PC-9 (cell line): ENCODE measurements at regions not wholly inside any gene's neighbourhood (a gene's known extent, or its start where the extent isn't known, plus 50 kb on each side); places are given as distances from the start of the nearest gene placed in this dataset.

ENCODE experiments used
- BruUV-seq: library from RNA; stranded (reverse); fragments of 400-500 nt; replicated peaks from 2 replicates; lab custom pipeline; 2021; lab: Mats Ljungman, UMichigan
- CTCF ChIA-PET: fragments of 300-600 bp; sonication (Branson Sonifier 250); formaldehyde crosslinking; loops from one replicate; lab custom pipeline; 2022; ENCODE audit warnings: antibody characterized with exemption; lab: Charles Lee
- POLR2A ChIA-PET: fragments of 300-600 bp; sonication (Branson Sonifier 250); formaldehyde crosslinking; loops from one replicate; lab custom pipeline; 2022; ENCODE audit warnings: antibody characterized with exemption; ENCODE audit not compliant: unreplicated experiment; lab: Charles Lee
- DNase-seq, 2 experiments: peaks; one replicate each; pipeline versions ENCODE4 v3.0.0 to v3.0.0-alpha.2; 2015 to 2022; ENCODE audit warnings: mixed read lengths in 1 of 2
- H2AFZ ChIP-seq: fragments of 200-600 bp; sonication (generic); 2 replicates; pipeline ENCODE4 v1.8.1; 2017; ENCODE audit warnings: antibody characterized with exemption
- H3F3A ChIP-seq: fragments of 200-600 bp; sonication (generic); 2 replicates; pipeline ENCODE4 v1.8.1; 2017; ENCODE audit warnings: antibody characterized with exemption, mild to moderate bottlenecking, low read depth; ENCODE audit not compliant: insufficient read depth
- H3K27ac ChIP-seq: fragments of 200-600 bp; sonication (generic); 2 replicates; pipeline ENCODE4 v1.6.1; 2016; ENCODE audit warnings: mixed run types
- H3K27me3 ChIP-seq: fragments of 200-600 bp; sonication (generic); 2 replicates; pipeline ENCODE4 v1.6.1; 2016; ENCODE audit warnings: low read depth, mixed run types; ENCODE audit not compliant: insufficient read depth
- H3K36me3 ChIP-seq: fragments of 200-600 bp; sonication (generic); 2 replicates; pipeline ENCODE4 v1.6.1; 2016; ENCODE audit warnings: low read depth, mixed run types
- H3K4me1 ChIP-seq: fragments of 200-600 bp; sonication (generic); replicated peaks from 2 replicates; pipeline ENCODE4 v1.6.1; 2016; ENCODE audit warnings: mixed run types; ENCODE audit not compliant: insufficient read depth
- H3K4me2 ChIP-seq: fragments of 200-600 bp; sonication (generic); 2 replicates; pipeline ENCODE4 v1.6.1; 2017; ENCODE audit warnings: mixed run types
- H3K4me3 ChIP-seq: fragments of 200-600 bp; sonication (generic); 2 replicates; pipeline ENCODE4 v1.6.1; 2016; ENCODE audit warnings: mixed run types
- H3K79me2 ChIP-seq: fragments of 200-600 bp; sonication (generic); 2 replicates; pipeline ENCODE4 v1.6.1; 2017; ENCODE audit warnings: low read depth, mixed run types
- H3K9me2 ChIP-seq: fragments of 200-600 bp; sonication (generic); 2 replicates; pipeline ENCODE4 v1.8.1; 2017; ENCODE audit warnings: mild to moderate bottlenecking; ENCODE audit not compliant: insufficient read depth
- H3K9me3 ChIP-seq: fragments of 200-600 bp; sonication (generic); 2 replicates; pipeline ENCODE4 v1.8.1; 2016; ENCODE audit warnings: low read depth; ENCODE audit not compliant: insufficient read depth
- H4K20me1 ChIP-seq: fragments of 200-600 bp; sonication (generic); 2 replicates; pipeline ENCODE4 v1.8.1; 2017; ENCODE audit not compliant: insufficient read depth
- CTCF ChIP-seq: fragments of 200-600 bp; sonication (generic); conservative IDR thresholded peaks from 2 replicates; pipeline ENCODE4 v1.6.1; 2017; ENCODE audit warnings: mixed run types, antibody characterized with exemption, mild to moderate bottlenecking, moderate library complexity
- EZH2 ChIP-seq: fragments of 200-600 bp; sonication (generic); IDR thresholded peaks from 2 replicates; pipeline ENCODE4 v1.8.0; 2017; ENCODE audit warnings: antibody characterized with exemption, low read depth
- intact Hi-C: fragments of 100-400 bp; cut with micrococcal nuclease; formaldehyde crosslinking; loops from one replicate; pipeline ENCODE4 v1.10.0; 2022; ENCODE audit not compliant: unreplicated experiment

DNA sequence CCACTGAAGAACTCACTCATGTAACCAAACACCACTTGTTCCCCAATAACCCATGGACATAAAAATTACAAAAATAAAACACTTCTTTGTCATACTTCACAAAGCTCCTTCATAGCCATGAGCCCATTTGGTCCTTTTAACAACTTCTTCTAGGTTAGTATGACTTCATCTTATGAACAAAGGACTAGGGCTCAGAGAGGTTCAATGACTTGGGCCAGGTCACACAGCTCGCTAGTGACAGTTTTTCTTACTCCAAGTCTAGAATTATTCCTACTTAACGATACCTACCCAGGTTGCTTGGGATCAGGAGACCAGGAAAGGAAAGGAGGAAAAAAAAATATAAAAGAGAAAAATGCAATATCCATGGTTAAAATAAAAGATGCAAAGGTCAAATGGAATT, 353.4 kb downstream of the SOX9 start:
- peak overlapping the region; percentile 69 for H3K27ac ChIP-seq

DNA sequence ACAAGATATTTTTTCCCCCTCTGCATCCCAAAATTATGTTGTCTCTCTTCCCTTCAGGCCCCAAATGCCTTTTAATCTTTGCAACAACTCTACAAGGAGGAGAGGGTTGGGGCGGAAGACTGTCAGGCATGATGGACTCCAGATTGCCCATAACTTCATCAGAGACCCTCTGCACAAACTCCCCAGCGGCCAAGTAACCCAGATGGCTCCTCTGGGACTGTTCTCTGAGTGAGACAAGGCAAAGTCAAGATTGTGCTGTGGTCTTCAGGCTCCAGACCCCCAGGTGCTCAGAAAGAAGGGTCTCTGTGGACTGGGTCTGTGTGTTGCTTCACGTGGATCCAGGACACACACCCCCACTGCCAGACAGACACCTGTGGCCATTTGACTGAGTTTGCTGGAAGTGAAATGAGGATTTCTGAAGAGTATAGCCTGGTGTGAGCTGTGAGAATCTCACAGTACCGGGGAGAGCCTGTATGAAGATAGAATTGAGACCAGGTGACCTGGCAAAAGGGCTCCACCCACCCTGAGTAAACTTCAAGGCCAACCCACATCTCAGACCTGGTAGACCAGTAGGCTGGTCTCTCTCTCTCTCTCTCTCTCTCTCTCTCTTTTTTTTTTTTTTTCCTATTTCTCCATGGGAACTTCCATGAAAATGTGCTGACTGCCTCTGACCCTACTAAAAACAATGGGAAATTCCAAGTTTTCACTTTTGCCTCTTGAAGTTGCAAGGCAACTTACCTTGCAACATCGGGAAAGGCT, 354.1 kb downstream of the SOX9 start:
- Histone ChIP-seq H3K79me2 (peaks cover 94% of the 10 kb centered on the region), H3K4me1 (peaks cover 50% of the 10 kb centered on the region)

More for the DNA sequence above, 353.4 kb downstream of the SOX9 start:
- CTCF ChIA-PET, result no interaction called here
- H2AFZ ChIP-seq, result no peak overlapping the region
- H3K4me1 ChIP-seq, result peaks cover 50% of the 10 kb centered on the region
- no TSS peak for BruUV-seq
- no peak for TF ChIP-seq CTCF
- no peak for TF ChIP-seq EZH2
- H3K27me3 ChIP-seq, result no peaks in the 10 kb centered on the region
- intact Hi-C loops, result no loop called here
- no peak for DNase-seq
- POLR2A ChIA-PET, result interaction anchor here (0.7 kb wide), 1 partner anchor 44 kb away, joined by 3 read pairs; no protein-coding TSS in a partner anchor
- peaks cover 94% of the 10 kb centered on the region for H3K79me2 ChIP-seq
- H3K4me2 ChIP-seq, result no peak overlapping the region
- peaks cover 41% of the 10 kb centered on the region; the same call in 1 of the 2 replicates for H3F3A ChIP-seq
- H3K4me3 ChIP-seq, result no peak overlapping the region
- H3K9me3 ChIP-seq, result no peaks in the 10 kb centered on the region
- H3K9me2 ChIP-seq, result no peaks in the 10 kb centered on the region
- H3K36me3 ChIP-seq, result no peaks in the 10 kb centered on the region
- no peaks in the 10 kb centered on the region for H4K20me1 ChIP-seq

DNA sequence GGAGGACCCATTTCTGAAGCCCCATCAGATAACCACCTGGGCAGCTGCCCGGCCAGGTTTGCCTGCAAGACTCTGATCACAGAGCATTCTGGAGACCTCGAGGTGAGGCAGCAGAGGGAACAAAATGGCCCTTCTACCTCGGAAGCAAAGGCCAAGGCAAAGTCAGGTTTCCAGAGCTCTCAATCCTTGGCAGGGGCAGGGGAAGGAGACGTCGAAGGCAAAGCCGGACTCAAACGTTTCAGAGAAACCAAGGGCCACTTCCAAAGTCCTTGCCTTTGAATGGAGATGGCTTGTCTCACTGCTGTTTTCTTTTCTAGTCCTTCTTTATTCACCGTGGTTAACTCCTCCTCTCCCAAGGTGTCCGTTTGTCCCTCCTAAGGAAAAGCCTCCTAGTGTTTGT, 355.3 kb downstream of the SOX9 start:
- H3K27me3 ChIP-seq, result no peaks in the 10 kb centered on the region
- H3K9me3 ChIP-seq, result no peaks in the 10 kb centered on the region
- no peaks in the 10 kb centered on the region for H4K20me1 ChIP-seq
- peaks cover 94% of the 10 kb centered on the region for H3K79me2 ChIP-seq
- no TSS peak for BruUV-seq
- ChIA-PET CTCF (no interaction called here), POLR2A (interaction anchor here (0.6 kb wide), 1 partner anchor 20 kb away, joined by 15 read pairs; no protein-coding TSS in a partner anchor)
- H3K36me3 ChIP-seq, result no peaks in the 10 kb centered on the region
- peaks cover 50% of the 10 kb centered on the region for H3K4me1 ChIP-seq
- peaks cover 45% of the 10 kb centered on the region; the same call in 1 of the 2 replicates for H3F3A ChIP-seq
- H3K4me2 ChIP-seq, result no peak overlapping the region
- no peaks in the 10 kb centered on the region for H3K9me2 ChIP-seq
- no peak overlapping the region for H2AFZ ChIP-seq
- TF ChIP-seq CTCF, result no peak
- TF ChIP-seq EZH2, result no peak
- no peak for DNase-seq
- intact Hi-C loops, result no loop called here
- peak overlapping the region; percentile 69; the same call in 1 of the 2 replicates for H3K27ac ChIP-seq
- H3K4me3 ChIP-seq, result no peak overlapping the region

More for the DNA sequence above, 354.1 kb downstream of the SOX9 start:
- Histone ChIP-seq H2AFZ (no peak overlapping the region), H3K27ac (peak overlapping the region; percentile 69), H3K4me3 (no peak overlapping the region), H3K4me2 (peak overlapping the region; percentile 52), H3F3A (peaks cover 41% of the 10 kb centered on the region; the same call in 1 of the 2 replicates), H3K27me3 (no peaks in the 10 kb centered on the region), H3K9me2 (no peaks in the 10 kb centered on the region), H4K20me1 (no peaks in the 10 kb centered on the region), H3K36me3 (no peaks in the 10 kb centered on the region), H3K9me3 (no peaks in the 10 kb centered on the region)
- ChIA-PET POLR2A (no interaction called here), CTCF (no interaction called here)
- TF ChIP-seq EZH2 (no peak), CTCF (no peak)
- DNase-seq, result peak; percentile 23 to 60
- intact Hi-C loops, result no loop called here
- no TSS peak for BruUV-seq
